GM12878 (cell line): ENCODE measurements at regions not wholly inside any gene's neighbourhood (a gene's known extent, or its start where the extent isn't known, plus 50 kb on each side); places are given as distances from the start of the nearest gene placed in this dataset.

Source experiments
- ATAC-seq: fragments of 200-7000 bp; cut with Tn5 transposase; 3 replicates; pipeline ENCODE4 v1.9.1; 2020; ENCODE audit warnings: mild to moderate bottlenecking, moderate library complexity
- BruUV-seq: library from RNA; stranded (reverse); fragments of 400-500 nt; replicated peaks from 2 replicates; lab custom pipeline; 2021; lab: Mats Ljungman, UMichigan
- CTCF ChIA-PET: fragments of 300-600 bp; sonication (Branson Sonifier 250); formaldehyde crosslinking; extraction: SDS; loops from one replicate; lab custom pipeline; 2021; ENCODE audit warnings: inconsistent platforms; lab: Yijun Ruan, JAX
- POLR2A ChIA-PET: fragments of 350-600 bp; formaldehyde crosslinking; extraction: SDS; loops from one replicate; lab custom pipeline; 2021; ENCODE audit warnings: inconsistent platforms; lab: Charles Lee
- RAD21 ChIA-PET: fragments of 300-600 bp; sonication (Branson Sonifier 250); formaldehyde crosslinking; loops from one replicate; lab custom pipeline; 2023; ENCODE audit warnings: antibody characterized with exemption; ENCODE audit not compliant: unreplicated experiment; lab: Charles Lee
- SMC1A ChIA-PET: fragments of 300-600 bp; sonication (Branson Sonifier 250); formaldehyde crosslinking; loops from one replicate; lab custom pipeline; 2023; ENCODE audit not compliant: unreplicated experiment, uncharacterized antibody; lab: Charles Lee
- DNase-seq: peaks from one replicate; pipeline ENCODE4 v3.0.0-alpha.2; 2011; ENCODE audit warnings: low read depth, low spot score
- FAIRE-seq: peaks from 3 replicates; lab custom pipeline; 2011; peaks lifted over from hg19 to GRCh38; lab: Jason Lieb, UNC
- H2AFZ ChIP-seq: 2 replicates; pipeline ENCODE4 v1.6.0; 2011; ENCODE audit warnings: low read depth, low read length, control low read depth; ENCODE audit not compliant: control insufficient read depth
- H3K27ac ChIP-seq: 2 replicates; pipeline ENCODE4 v1.5.1; 2011; ENCODE audit warnings: control low read depth; ENCODE audit not compliant: control insufficient read depth, insufficient read depth
- H3K27me3 ChIP-seq, 2 experiments: replicated peaks in 1 of 2; 2 replicates each; pipeline versions ENCODE4 v1.6.0 to v1.6.1; 2011; ENCODE audit warnings: low read length in 1 of 2; ENCODE audit not compliant: control insufficient read depth in 2 of 2, insufficient read depth in 2 of 2
- H3K36me3 ChIP-seq, 2 experiments: 2 replicates each; pipeline ENCODE4 v1.5.1; 2011; ENCODE audit warnings: low read length in 1 of 2; ENCODE audit not compliant: control insufficient read depth in 2 of 2, insufficient read depth in 2 of 2
- H3K4me1 ChIP-seq: 2 replicates; pipeline ENCODE4 v1.6.1; 2011; ENCODE audit warnings: mild to moderate bottlenecking, low read length, moderate library complexity, mixed read lengths; ENCODE audit not compliant: control insufficient read depth, insufficient read depth
- H3K4me2 ChIP-seq: 2 replicates; pipeline ENCODE4 v1.6.0; 2011; ENCODE audit warnings: control low read depth; ENCODE audit not compliant: control insufficient read depth, insufficient read depth
- H3K4me3 ChIP-seq: fragments of 200-600 bp; sonication (generic); 2 replicates; pipeline ENCODE4 v1.5.1; 2016
- H3K79me2 ChIP-seq: 2 replicates; pipeline ENCODE4 v1.6.0; 2011; ENCODE audit warnings: low read length; ENCODE audit not compliant: control insufficient read depth, insufficient read depth
- H3K9ac ChIP-seq: 2 replicates; pipeline ENCODE4 v1.8.0; 2011; ENCODE audit warnings: low read length, control low read depth, mixed read lengths; ENCODE audit not compliant: control insufficient read depth, insufficient read depth
- H3K9me3 ChIP-seq: replicated peaks from 3 replicates; pipeline ENCODE4 v1.5.1; 2011; ENCODE audit warnings: mild to moderate bottlenecking, low read length; ENCODE audit not compliant: control insufficient read depth, insufficient read depth
- H4K20me1 ChIP-seq: 2 replicates; pipeline ENCODE4 v1.6.0; 2011; ENCODE audit not compliant: control insufficient read depth, insufficient read depth
- CHD4 ChIP-seq: fragments of 200-600 bp; sonication (generic); IDR thresholded peaks from 2 replicates; pipeline ENCODE4 v1.6.1; 2016; ENCODE audit warnings: mild to moderate bottlenecking
- MEF2B ChIP-seq: fragments of 450-650 bp; IDR thresholded peaks from 2 replicates; pipeline ENCODE4 v1.6.1; 2018; ENCODE audit warnings: mild to moderate bottlenecking, moderate library complexity; ENCODE audit not compliant: partially characterized antibody, poor library complexity, severe bottlenecking
- MYC ChIP-seq: IDR thresholded peaks from 2 replicates; pipeline ENCODE4 v1.6.1; 2011; ENCODE audit warnings: mild to moderate bottlenecking, low read length, moderate library complexity, inconsistent platforms; ENCODE audit not compliant: insufficient read depth, insufficient replicate concordance, insufficient read length, severe bottlenecking
- ZNF384 ChIP-seq: IDR thresholded peaks from 2 replicates; pipeline ENCODE4 v1.6.1; 2012; ENCODE audit warnings: low read depth, mild to moderate bottlenecking, low read length, improper control_type of control experiment, borderline replicate concordance
- WGBS: methylation state at CpG from one replicate; pipeline ENCODE4 v1.1.6; 2016; ENCODE audit warnings: low lambda C conversion rate; ENCODE audit not compliant: insufficient replicate concordance, insufficient coverage; ENCODE audit errors: missing lambda C conversion rate; 5-methylcytosine and 5-hydroxymethylcytosine counted together
- in situ Hi-C: fragments of 300-500 bp; cut with MboI; formaldehyde crosslinking; loops from 9 replicates; pipeline ENCODE4 v1.14.3; 2018; ENCODE audit warnings: mixed read lengths
- intact Hi-C: fragments of 100-400 bp; cut with micrococcal nuclease; formaldehyde crosslinking; loops from one replicate; pipeline ENCODE4 v1.14.2; 2022; ENCODE audit not compliant: unreplicated experiment
- TF ChIP-seq, protein P1 (sequence below): fragments of 450-650 bp; formaldehyde crosslinking; IDR thresholded peaks from 2 replicates; pipeline ENCODE4 v1.5.0; 2022; ENCODE audit warnings: mild to moderate bottlenecking, missing genetic modification characterization
- TF ChIP-seq, protein P2 (sequence below): fragments of 450-650 bp; IDR thresholded peaks from 2 replicates; pipeline ENCODE4 v1.6.1; 2016; ENCODE audit warnings: mild to moderate bottlenecking
- TF ChIP-seq, protein P3 (sequence below): fragments of 450-650 bp; IDR thresholded peaks from 2 replicates; pipeline ENCODE4 v1.6.1; 2017; ENCODE audit warnings: mild to moderate bottlenecking

DNA sequence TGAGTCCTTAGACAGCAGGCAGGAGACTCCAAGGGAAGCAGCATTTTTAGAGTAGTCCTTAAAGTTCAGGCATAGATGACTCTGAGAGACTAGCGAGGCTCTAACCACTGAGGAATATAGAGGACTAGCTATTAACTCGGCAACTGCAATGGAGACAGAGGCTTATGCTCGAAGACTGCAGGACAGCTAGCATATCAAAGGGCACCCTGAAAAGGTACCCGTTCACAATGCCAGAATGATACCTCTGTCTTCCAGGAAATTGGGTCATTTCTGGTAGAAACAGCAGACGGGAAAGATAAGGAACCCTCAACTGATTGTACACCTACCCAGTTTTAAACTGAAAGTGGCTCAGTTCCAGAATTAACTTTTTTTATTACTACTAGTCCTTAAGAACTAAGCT is 1204.0 kb upstream of the ZEB2 start:
- Histone ChIP-seq H3K27me3 (no peaks in the 10 kb centered on the region; a peak in 1 of 4 replicates), H3K79me2 (no peaks in the 10 kb centered on the region), H3K4me3 (no peak overlapping the region)
- no peak for TF ChIP-seq MEF2B
- TF ChIP-seq, all 136 proteins: peak for 0
- BruUV-seq, result no TSS peak
- ChIA-PET POLR2A (no interaction called here), SMC1A (no interaction called here), CTCF (interaction anchor here (1.0 kb wide), 1 partner anchor 29 kb away, joined by 3 read pairs; no protein-coding TSS in a partner anchor), RAD21 (no interaction called here)
- Histone ChIP-seq H3K9me3 (no peaks in the 10 kb centered on the region), H3K4me1 (no peaks in the 10 kb centered on the region), H3K36me3 (no peaks in the 10 kb centered on the region), H3K4me2 (no peak overlapping the region), H3K27ac (no peak overlapping the region), H3K9ac (no peak overlapping the region), H2AFZ (no peak overlapping the region), H4K20me1 (no peaks in the 10 kb centered on the region)
- 16% methylated on average over 5 of the region's 5 CpGs for WGBS
- no peak for DNase-seq
- ATAC-seq, result no peak
- intact Hi-C loops (no loop called here), in situ Hi-C loops (no loop called here)
- no peak for FAIRE-seq

DNA sequence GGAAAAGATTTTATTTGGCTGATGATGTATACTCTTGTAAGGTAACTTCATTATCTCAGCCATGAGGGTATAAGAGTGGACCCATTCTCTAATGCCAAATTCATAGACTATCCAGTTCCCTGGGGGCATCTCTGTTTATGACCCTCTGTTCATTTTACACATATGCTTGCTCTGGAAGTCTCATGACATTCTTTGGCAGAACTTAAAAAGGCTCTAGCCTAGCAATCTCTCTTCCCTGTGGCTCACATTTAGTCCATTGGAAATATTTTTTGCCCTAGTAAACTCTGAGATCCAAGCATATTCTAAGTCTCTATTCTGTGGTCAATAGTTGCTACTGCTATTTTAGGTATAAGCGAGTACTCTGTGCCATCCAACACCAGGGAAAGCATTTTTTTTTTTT is 1201.8 kb upstream of the ZEB2 start:
- WGBS, result 73% methylated on average over 1 of the region's 1 CpG
- H3K9ac ChIP-seq, result no peak overlapping the region
- ChIA-PET POLR2A (no interaction called here), SMC1A (interaction anchor here (1.2 kb wide), 1 partner anchor 13 kb away, joined by 3 read pairs; no protein-coding TSS in a partner anchor), CTCF (interaction anchor here (1.5 to 2.1 kb wide), 2 partner anchors 13 to 31 kb away, joined by 3 to 4 read pairs; no protein-coding TSS in a partner anchor), RAD21 (no interaction called here)
- H3K36me3 ChIP-seq, result no peaks in the 10 kb centered on the region
- no peak for ATAC-seq
- H4K20me1 ChIP-seq, result no peaks in the 10 kb centered on the region
- no TSS peak for BruUV-seq
- H3K4me2 ChIP-seq, result no peak overlapping the region
- DNase-seq, result no peak
- no peaks in the 10 kb centered on the region for H3K9me3 ChIP-seq
- no peaks in the 10 kb centered on the region for H3K79me2 ChIP-seq
- H3K27ac ChIP-seq, result no peak overlapping the region
- in situ Hi-C loops, result no loop called here
- no peak overlapping the region for H3K4me3 ChIP-seq
- no peak for FAIRE-seq
- no peaks in the 10 kb centered on the region for H3K27me3 ChIP-seq
- no peaks in the 10 kb centered on the region for H3K4me1 ChIP-seq
- intact Hi-C loops, result no loop called here
- H2AFZ ChIP-seq, result no peak overlapping the region
- TF ChIP-seq, protein P1, sequence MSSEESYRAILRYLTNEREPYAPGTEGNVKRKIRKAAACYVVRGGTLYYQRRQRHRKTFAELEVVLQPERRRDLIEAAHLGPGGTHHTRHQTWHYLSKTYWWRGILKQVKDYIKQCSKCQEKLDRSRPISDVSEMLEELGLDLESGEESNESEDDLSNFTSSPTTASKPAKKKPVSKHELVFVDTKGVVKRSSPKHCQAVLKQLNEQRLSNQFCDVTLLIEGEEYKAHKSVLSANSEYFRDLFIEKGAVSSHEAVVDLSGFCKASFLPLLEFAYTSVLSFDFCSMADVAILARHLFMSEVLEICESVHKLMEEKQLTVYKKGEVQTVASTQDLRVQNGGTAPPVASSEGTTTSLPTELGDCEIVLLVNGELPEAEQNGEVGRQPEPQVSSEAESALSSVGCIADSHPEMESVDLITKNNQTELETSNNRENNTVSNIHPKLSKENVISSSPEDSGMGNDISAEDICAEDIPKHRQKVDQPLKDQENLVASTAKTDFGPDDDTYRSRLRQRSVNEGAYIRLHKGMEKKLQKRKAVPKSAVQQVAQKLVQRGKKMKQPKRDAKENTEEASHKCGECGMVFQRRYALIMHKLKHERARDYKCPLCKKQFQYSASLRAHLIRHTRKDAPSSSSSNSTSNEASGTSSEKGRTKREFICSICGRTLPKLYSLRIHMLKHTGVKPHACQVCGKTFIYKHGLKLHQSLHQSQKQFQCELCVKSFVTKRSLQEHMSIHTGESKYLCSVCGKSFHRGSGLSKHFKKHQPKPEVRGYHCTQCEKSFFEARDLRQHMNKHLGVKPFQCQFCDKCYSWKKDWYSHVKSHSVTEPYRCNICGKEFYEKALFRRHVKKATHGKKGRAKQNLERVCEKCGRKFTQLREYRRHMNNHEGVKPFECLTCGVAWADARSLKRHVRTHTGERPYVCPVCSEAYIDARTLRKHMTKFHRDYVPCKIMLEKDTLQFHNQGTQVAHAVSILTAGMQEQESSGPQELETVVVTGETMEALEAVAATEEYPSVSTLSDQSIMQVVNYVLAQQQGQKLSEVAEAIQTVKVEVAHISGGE (CRISPR knock-in tag), result no peak
- TF ChIP-seq CHD4 (no peak), MYC (no peak), ZNF384 (no peak)
- TF ChIP-seq, protein P2, sequence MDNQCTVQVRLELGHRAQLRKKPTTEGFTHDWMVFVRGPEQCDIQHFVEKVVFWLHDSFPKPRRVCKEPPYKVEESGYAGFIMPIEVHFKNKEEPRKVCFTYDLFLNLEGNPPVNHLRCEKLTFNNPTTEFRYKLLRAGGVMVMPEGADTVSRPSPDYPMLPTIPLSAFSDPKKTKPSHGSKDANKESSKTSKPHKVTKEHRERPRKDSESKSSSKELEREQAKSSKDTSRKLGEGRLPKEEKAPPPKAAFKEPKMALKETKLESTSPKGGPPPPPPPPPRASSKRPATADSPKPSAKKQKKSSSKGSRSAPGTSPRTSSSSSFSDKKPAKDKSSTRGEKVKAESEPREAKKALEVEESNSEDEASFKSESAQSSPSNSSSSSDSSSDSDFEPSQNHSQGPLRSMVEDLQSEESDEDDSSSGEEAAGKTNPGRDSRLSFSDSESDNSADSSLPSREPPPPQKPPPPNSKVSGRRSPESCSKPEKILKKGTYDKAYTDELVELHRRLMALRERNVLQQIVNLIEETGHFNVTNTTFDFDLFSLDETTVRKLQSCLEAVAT, result no peak
- TF ChIP-seq, protein P3, sequence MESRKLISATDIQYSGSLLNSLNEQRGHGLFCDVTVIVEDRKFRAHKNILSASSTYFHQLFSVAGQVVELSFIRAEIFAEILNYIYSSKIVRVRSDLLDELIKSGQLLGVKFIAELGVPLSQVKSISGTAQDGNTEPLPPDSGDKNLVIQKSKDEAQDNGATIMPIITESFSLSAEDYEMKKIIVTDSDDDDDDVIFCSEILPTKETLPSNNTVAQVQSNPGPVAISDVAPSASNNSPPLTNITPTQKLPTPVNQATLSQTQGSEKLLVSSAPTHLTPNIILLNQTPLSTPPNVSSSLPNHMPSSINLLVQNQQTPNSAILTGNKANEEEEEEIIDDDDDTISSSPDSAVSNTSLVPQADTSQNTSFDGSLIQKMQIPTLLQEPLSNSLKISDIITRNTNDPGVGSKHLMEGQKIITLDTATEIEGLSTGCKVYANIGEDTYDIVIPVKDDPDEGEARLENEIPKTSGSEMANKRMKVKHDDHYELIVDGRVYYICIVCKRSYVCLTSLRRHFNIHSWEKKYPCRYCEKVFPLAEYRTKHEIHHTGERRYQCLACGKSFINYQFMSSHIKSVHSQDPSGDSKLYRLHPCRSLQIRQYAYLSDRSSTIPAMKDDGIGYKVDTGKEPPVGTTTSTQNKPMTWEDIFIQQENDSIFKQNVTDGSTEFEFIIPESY, result no peak
